Spleen (tissue), 7 donors: ENCODE measurements at regions not wholly inside any gene's neighbourhood (a gene's known extent, or its start where the extent isn't known, plus 50 kb on each side); places are given as distances from the start of the nearest gene placed in this dataset.

ENCODE experiments used
- POLR2A ChIP-seq, 3 donors: fragments of 450-650 bp; IDR thresholded peaks; one replicate each; pipeline ENCODE4 v1.5.1; 2017; ENCODE audit warnings: antibody characterized with exemption in 3 of 3, mild to moderate bottlenecking in 1 of 3
- POLR2AphosphoS5 ChIP-seq, 3 donors: sonication (generic); formaldehyde crosslinking; IDR thresholded peaks; one replicate each; pipeline ENCODE4 v1.5.1; 2017; ENCODE audit warnings: antibody characterized with exemption in 3 of 3
- TF ChIP-seq, protein P1 (sequence below), 11 experiments: fragments of 200-600 bp in 7 of 11; fragments of 450-650 bp in 4 of 11; sonication (generic) in 4 of 11; IDR thresholded peaks in 8 of 11; conservative IDR thresholded peaks in 3 of 11; 1 replicate in 7 of 11; 2 replicates in 4 of 11; pipeline versions ENCODE4 v1.4.0 to v1.8.0; 2016 to 2021; ENCODE audit warnings: antibody characterized with exemption in 11 of 11, inconsistent platforms in 4 of 11, mild to moderate bottlenecking in 1 of 11
- donor health status: DM: no; HTN: no; CAD: no; lungs with moderate emphysema.
- donor health status: DM: no; HTN: no; CAD: no.
- donor health status: DM: no; HTN: no; CAD: no.

DNA sequence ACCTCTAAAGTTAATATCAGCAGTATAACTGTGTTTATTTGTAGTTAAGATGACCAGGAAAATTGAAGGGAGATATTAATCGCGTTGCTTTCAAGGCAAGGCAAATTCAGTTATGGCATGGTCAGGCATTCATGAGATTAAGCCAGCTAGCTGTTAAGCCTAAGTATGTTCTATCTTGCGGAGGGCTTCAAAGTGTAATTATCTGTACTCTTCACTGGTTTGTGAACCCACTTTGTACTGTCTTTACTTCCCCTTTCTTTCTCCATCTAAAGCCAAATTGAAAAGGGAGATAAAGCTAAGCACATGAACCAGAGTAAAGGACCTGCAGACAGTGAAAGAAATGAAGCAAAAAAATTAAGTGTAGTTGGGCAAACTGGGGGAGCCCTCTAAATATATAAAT is 483.1 kb upstream of the NRP1 start:
- TF ChIP-seq, protein P1, sequence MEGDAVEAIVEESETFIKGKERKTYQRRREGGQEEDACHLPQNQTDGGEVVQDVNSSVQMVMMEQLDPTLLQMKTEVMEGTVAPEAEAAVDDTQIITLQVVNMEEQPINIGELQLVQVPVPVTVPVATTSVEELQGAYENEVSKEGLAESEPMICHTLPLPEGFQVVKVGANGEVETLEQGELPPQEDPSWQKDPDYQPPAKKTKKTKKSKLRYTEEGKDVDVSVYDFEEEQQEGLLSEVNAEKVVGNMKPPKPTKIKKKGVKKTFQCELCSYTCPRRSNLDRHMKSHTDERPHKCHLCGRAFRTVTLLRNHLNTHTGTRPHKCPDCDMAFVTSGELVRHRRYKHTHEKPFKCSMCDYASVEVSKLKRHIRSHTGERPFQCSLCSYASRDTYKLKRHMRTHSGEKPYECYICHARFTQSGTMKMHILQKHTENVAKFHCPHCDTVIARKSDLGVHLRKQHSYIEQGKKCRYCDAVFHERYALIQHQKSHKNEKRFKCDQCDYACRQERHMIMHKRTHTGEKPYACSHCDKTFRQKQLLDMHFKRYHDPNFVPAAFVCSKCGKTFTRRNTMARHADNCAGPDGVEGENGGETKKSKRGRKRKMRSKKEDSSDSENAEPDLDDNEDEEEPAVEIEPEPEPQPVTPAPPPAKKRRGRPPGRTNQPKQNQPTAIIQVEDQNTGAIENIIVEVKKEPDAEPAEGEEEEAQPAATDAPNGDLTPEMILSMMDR (IDR thresholded peaks at IDR 0.05 in 8 of 11, conservative IDR thresholded peaks at IDR 0.05 in 3 of 11) = no peak
- no peak for TF ChIP-seq POLR2A (IDR thresholded peaks at IDR 0.05)
- TF ChIP-seq POLR2AphosphoS5 (IDR thresholded peaks at IDR 0.05) = no peak
